ENCODE measurements at regions not wholly inside any gene's neighbourhood (a gene's known extent, or its start where the extent isn't known, plus 50 kb on each side); places are given as distances from the start of the nearest gene placed in this dataset.

- no peak overlapping the region for H3K4ac ChIP-seq (ENCODE audit: low read depth, low read length)
- H3K9me3 ChIP-seq (ENCODE audit: control insufficient read depth, low read depth, low read length), result no peaks in the 10 kb centered on the region
- no peak overlapping the region for H3K23ac ChIP-seq (ENCODE audit: insufficient read length, low read depth, low read length)
- no peak overlapping the region for H4K8ac ChIP-seq (replicated peaks; ENCODE audit: insufficient read length, low read depth, low read length)
- Mint-ChIP-seq H3K4me1 (peaks cover 0 to 3% of the 10 kb centered on the region in 2 experiments; a peak in 1 of 4 replicates), H3K27ac (no peak overlapping the region), H3K9me3 (peaks cover 0 to 4% of the 10 kb centered on the region in 2 experiments; a peak in 1 of 5 replicates), H3K27me3 (ENCODE audit: low read depth) (no peaks in the 10 kb centered on the region), H3K36me3 (ENCODE audit: insufficient read depth in 1 of 3, low read depth in 3 of 3) (peaks cover 0 to 5% (median 0%) of the 10 kb centered on the region in 3 experiments; a peak in 2 of 7 replicates), H3K4me3 (no peak overlapping the region)
- no peak overlapping the region for H2BK5ac ChIP-seq (ENCODE audit: insufficient read length, low read length)
- H4K91ac ChIP-seq (ENCODE audit: insufficient read length, low read depth, low read length), result no peak overlapping the region
- no peak overlapping the region for H3K27ac ChIP-seq (ENCODE audit: insufficient read length, low read depth, low read length)
- H3T11ph ChIP-seq (ENCODE audit: low read length), result no peak overlapping the region
- no peaks in the 10 kb centered on the region for H3K4me1 ChIP-seq (ENCODE audit: insufficient read depth, low read length)
- no peak overlapping the region for H3K56ac ChIP-seq (ENCODE audit: insufficient read length, low read depth, low read length)
- no peaks in the 10 kb centered on the region for H3K79me1 ChIP-seq (ENCODE audit: insufficient read depth, low read depth, low read length, poor library complexity, severe bottlenecking)
- no peak overlapping the region for H3K4me2 ChIP-seq (ENCODE audit: insufficient read depth, insufficient read length, low read length)
- no peak for TF ChIP-seq CTCF (conservative IDR thresholded peaks at IDR 0.05)
- no peak overlapping the region for H2BK20ac ChIP-seq (ENCODE audit: low read depth, low read length, poor library complexity, severe bottlenecking)
- no peak overlapping the region for H2BK120ac ChIP-seq (ENCODE audit: low read depth, low read length, poor library complexity, severe bottlenecking)
- no peak overlapping the region for H4K5ac ChIP-seq (ENCODE audit: insufficient read length, low read depth, low read length)
- H2AFZ ChIP-seq (ENCODE audit: low read length), result no peak overlapping the region
- H4K20me1 ChIP-seq (ENCODE audit: control insufficient read depth, insufficient read depth, insufficient read length), result no peaks in the 10 kb centered on the region
- H3K9ac ChIP-seq (ENCODE audit: extremely low read depth, insufficient read length, low read length), result no peak overlapping the region
- no peak overlapping the region for H2AK5ac ChIP-seq (ENCODE audit: insufficient read length, low read length)
- no CpG with 5 or more reads among the region's 1 CpG for WGBS (ENCODE audit: extremely low coverage, insufficient read length, low lambda C conversion rate)
- no peaks in the 10 kb centered on the region for H3K23me2 ChIP-seq (ENCODE audit: insufficient read length, low read depth, low read length, poor library complexity, severe bottlenecking)
- no peak overlapping the region for H2BK12ac ChIP-seq (ENCODE audit: insufficient read length, low read depth, low read length)
- no peak overlapping the region for H3K18ac ChIP-seq (ENCODE audit: insufficient read length, low read depth, low read length)
- no peak overlapping the region for H3K14ac ChIP-seq (ENCODE audit: insufficient read depth, low read length)
- H3K27me3 ChIP-seq (ENCODE audit: insufficient read depth, low read length), result no peaks in the 10 kb centered on the region
- H2BK15ac ChIP-seq (ENCODE audit: low read depth, low read length), result no peak overlapping the region
- no peaks in the 10 kb centered on the region for H3K79me2 ChIP-seq (ENCODE audit: insufficient read depth, low read length)
- no peak for DNase-seq
Observed at GRCh38 chr12:86435053-86435452, 178.9 kb upstream of the MGAT4C start.
